H1 (cell line): ENCODE measurements at regions not wholly inside any gene's neighbourhood (a gene's known extent, or its start where the extent isn't known, plus 50 kb on each side); places are given as distances from the start of the nearest gene placed in this dataset.

Experiments used
- ASH2L ChIP-seq: fragments of 200-600, 300-600 bp; sonication (generic); IDR thresholded peaks from one replicate; pipeline ENCODE4 v1.7.1; 2017; ENCODE audit warnings: low read length
- CHD1 ChIP-seq: IDR thresholded peaks from 2 replicates; pipeline ENCODE4 v1.6.1; 2012; ENCODE audit warnings: low read depth, low read length, improper control_type of control experiment
- KDM1A ChIP-seq: fragments of 200-600, 300-600 bp; sonication (generic); IDR thresholded peaks from 2 replicates; pipeline ENCODE4 v1.7.1; 2016; ENCODE audit warnings: mild to moderate bottlenecking, low read length, borderline replicate concordance
- KDM5A ChIP-seq: fragments of 200-600 bp; IDR thresholded peaks from 2 replicates; pipeline ENCODE4 v1.7.1; 2012; ENCODE audit warnings: mild to moderate bottlenecking, low read length, inconsistent platforms, mixed read lengths
- NRF1 ChIP-seq: IDR thresholded peaks from 2 replicates; pipeline ENCODE4 v1.6.1; 2011; ENCODE audit warnings: mild to moderate bottlenecking, low read depth, low read length, improper control_type of control experiment
- PHF8 ChIP-seq: fragments of 200-600 bp; sonication (generic); conservative IDR thresholded peaks from 2 replicates; pipeline ENCODE4 v1.7.1; 2012; ENCODE audit warnings: low read depth, mild to moderate bottlenecking, inconsistent platforms, low read length, moderate library complexity
- RNF2 ChIP-seq: fragments of 200-900, 300-1000 bp; sonication (generic); IDR thresholded peaks from 2 replicates; pipeline ENCODE4 v1.7.1; 2016; ENCODE audit warnings: borderline replicate concordance, low read depth, mild to moderate bottlenecking, antibody characterized with exemption, low read length; ENCODE audit not compliant: poor library complexity, severe bottlenecking; ENCODE audit errors: missing control alignments
- SP4 ChIP-seq: IDR thresholded peaks from 2 replicates; pipeline ENCODE4 v1.6.1; 2012; ENCODE audit warnings: low read length, inconsistent platforms
- TF ChIP-seq, protein P1 (sequence below): fragments of 300-600 bp; sonication (generic); IDR thresholded peaks from 2 replicates; pipeline ENCODE4 v1.7.1; 2012; ENCODE audit warnings: low read length, moderate library complexity, mild to moderate bottlenecking, inconsistent platforms; ENCODE audit not compliant: insufficient replicate concordance

DNA sequence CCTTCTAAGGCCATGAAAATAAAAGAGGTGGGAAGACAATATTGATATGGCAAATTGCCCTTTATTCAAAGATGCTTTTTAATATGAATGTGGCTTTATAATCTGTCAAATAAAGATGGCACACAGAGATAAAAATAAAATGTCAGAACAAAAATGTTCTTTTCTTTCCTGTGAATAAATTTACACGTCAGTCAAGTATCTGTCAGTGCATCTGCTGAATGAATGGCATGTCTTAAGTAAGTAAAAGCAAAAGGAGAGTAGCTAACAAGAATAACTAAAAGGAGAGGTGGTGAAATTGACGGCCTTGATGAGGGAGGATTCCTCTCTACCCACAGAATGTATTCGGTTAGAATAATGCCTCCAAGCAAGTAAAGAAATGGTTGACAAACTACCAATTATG, 1021.7 kb upstream of the GBE1 start (continued):
- TF ChIP-seq NRF1 (no peak), SP4 (no peak), KDM5A (no peak), ASH2L (no peak), PHF8 (no peak), KDM1A (no peak), RNF2 (no peak), CHD1 (no peak)
- TF ChIP-seq, protein P1, sequence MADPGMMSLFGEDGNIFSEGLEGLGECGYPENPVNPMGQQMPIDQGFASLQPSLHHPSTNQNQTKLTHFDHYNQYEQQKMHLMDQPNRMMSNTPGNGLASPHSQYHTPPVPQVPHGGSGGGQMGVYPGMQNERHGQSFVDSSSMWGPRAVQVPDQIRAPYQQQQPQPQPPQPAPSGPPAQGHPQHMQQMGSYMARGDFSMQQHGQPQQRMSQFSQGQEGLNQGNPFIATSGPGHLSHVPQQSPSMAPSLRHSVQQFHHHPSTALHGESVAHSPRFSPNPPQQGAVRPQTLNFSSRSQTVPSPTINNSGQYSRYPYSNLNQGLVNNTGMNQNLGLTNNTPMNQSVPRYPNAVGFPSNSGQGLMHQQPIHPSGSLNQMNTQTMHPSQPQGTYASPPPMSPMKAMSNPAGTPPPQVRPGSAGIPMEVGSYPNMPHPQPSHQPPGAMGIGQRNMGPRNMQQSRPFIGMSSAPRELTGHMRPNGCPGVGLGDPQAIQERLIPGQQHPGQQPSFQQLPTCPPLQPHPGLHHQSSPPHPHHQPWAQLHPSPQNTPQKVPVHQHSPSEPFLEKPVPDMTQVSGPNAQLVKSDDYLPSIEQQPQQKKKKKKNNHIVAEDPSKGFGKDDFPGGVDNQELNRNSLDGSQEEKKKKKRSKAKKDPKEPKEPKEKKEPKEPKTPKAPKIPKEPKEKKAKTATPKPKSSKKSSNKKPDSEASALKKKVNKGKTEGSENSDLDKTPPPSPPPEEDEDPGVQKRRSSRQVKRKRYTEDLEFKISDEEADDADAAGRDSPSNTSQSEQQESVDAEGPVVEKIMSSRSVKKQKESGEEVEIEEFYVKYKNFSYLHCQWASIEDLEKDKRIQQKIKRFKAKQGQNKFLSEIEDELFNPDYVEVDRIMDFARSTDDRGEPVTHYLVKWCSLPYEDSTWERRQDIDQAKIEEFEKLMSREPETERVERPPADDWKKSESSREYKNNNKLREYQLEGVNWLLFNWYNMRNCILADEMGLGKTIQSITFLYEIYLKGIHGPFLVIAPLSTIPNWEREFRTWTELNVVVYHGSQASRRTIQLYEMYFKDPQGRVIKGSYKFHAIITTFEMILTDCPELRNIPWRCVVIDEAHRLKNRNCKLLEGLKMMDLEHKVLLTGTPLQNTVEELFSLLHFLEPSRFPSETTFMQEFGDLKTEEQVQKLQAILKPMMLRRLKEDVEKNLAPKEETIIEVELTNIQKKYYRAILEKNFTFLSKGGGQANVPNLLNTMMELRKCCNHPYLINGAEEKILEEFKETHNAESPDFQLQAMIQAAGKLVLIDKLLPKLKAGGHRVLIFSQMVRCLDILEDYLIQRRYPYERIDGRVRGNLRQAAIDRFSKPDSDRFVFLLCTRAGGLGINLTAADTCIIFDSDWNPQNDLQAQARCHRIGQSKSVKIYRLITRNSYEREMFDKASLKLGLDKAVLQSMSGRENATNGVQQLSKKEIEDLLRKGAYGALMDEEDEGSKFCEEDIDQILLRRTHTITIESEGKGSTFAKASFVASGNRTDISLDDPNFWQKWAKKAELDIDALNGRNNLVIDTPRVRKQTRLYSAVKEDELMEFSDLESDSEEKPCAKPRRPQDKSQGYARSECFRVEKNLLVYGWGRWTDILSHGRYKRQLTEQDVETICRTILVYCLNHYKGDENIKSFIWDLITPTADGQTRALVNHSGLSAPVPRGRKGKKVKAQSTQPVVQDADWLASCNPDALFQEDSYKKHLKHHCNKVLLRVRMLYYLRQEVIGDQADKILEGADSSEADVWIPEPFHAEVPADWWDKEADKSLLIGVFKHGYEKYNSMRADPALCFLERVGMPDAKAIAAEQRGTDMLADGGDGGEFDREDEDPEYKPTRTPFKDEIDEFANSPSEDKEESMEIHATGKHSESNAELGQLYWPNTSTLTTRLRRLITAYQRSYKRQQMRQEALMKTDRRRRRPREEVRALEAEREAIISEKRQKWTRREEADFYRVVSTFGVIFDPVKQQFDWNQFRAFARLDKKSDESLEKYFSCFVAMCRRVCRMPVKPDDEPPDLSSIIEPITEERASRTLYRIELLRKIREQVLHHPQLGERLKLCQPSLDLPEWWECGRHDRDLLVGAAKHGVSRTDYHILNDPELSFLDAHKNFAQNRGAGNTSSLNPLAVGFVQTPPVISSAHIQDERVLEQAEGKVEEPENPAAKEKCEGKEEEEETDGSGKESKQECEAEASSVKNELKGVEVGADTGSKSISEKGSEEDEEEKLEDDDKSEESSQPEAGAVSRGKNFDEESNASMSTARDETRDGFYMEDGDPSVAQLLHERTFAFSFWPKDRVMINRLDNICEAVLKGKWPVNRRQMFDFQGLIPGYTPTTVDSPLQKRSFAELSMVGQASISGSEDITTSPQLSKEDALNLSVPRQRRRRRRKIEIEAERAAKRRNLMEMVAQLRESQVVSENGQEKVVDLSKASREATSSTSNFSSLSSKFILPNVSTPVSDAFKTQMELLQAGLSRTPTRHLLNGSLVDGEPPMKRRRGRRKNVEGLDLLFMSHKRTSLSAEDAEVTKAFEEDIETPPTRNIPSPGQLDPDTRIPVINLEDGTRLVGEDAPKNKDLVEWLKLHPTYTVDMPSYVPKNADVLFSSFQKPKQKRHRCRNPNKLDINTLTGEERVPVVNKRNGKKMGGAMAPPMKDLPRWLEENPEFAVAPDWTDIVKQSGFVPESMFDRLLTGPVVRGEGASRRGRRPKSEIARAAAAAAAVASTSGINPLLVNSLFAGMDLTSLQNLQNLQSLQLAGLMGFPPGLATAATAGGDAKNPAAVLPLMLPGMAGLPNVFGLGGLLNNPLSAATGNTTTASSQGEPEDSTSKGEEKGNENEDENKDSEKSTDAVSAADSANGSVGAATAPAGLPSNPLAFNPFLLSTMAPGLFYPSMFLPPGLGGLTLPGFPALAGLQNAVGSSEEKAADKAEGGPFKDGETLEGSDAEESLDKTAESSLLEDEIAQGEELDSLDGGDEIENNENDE, result no peak
